HG03060 (cell line): ENCODE measurements at regions not wholly inside any gene's neighbourhood (a gene's known extent, or its start where the extent isn't known, plus 50 kb on each side); places are given as distances from the start of the nearest gene placed in this dataset.
"Not testable (repeated sequence)": the region's sequence is repeated elsewhere in the genome, so short reads cannot be mapped to it uniquely, and the experiment has no call there.

ENCODE experiments used
- ATAC-seq: cut with Tn5 transposase; IDR thresholded peaks from one replicate; pipeline ENCODE4 v1.9.1; 2021; ENCODE audit warnings: low read depth, moderate number of reproducible peaks; ENCODE audit not compliant: unreplicated experiment

DNA sequence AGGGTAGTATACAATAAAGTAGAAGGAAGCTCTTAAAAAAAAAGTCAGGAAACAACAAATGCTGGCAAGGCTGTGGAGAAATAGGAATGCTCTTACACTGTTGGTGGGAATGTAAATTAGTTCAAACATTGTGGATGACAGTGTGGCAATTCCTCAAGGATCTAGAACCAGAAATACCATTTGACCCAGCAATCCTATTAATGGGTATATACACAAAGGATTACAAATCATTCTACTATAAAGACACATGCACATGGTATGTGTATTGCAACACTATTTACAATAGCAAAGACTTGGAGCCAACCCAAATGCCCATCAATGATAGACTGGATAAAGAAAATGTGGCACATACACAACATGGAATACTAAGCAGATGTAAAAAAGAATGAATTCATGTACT is 444.9 kb upstream of the EPHA5 start:
- not testable (repeated sequence) for ATAC-seq

GRCh38 chr4:66108898-66109297 is 438.6 kb upstream of the EPHA5 start:
- ATAC-seq, result no peak

GRCh38 chr4:66097218-66097617 is 426.9 kb upstream of the EPHA5 start:
- no peak for ATAC-seq

DNA sequence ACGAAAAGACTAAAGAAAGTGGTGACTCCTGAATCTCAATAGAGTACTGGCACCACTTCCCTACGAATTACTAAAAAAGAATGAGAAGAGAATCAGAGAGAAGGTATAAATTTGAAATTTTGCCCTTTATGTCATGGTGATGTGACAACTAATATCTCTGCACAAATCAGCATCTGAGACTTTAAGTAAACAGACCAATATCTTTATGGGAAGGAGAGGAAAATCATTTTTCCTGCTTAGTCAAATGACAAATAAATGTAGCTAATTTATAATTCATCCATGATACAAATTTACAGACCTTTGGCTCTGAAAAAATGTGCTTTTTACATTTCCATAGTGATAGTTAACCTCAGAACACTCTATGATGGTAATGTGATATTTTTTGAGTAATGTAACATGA is 424.8 kb upstream of the EPHA5 start:
- no peak for ATAC-seq

DNA sequence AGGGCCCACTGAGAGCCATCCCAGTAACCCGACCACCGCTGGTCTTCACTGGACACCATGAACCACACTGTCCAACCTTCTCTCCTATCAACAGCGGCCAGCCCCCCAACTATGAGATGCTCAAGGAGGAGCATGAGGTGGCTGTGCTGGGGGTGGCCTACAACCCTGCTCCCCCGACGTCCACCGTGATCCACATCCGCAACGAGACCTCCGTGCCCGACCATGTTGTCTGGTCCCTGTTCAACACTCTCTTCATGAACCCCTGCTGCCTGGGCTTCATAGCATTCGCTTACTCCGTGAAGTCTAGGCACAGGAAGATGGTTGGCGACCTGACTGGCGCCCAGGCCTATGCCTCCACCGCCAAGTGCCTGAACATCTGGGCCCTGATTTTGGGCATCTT is 423.8 kb upstream of the EPHA5 start:
- no peak for ATAC-seq

GRCh38 chr4:66091786-66092185 is 421.5 kb upstream of the EPHA5 start:
- no peak for ATAC-seq

GRCh38 chr4:66073961-66074360 is 403.7 kb upstream of the EPHA5 start:
- ATAC-seq, result no peak

DNA sequence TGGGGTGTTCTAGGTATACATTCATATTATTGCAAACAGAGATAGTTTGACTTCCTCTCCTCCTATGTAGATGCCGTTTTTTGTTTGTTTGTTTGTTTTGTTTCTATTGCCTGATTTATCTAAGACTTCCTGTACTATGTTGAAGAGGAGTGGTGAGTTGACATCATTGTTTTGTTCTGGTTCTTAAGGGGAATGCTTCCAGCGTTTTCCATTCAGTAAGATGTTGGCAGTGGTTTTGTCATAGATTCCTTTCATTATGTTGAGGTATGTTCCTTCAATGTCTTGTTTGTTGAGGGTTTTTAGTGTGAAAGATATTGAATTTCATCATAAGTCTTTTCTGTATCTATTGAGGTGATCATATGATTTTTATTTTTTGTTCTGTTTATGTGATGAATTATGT is 401.6 kb upstream of the EPHA5 start:
- no peak for ATAC-seq

DNA sequence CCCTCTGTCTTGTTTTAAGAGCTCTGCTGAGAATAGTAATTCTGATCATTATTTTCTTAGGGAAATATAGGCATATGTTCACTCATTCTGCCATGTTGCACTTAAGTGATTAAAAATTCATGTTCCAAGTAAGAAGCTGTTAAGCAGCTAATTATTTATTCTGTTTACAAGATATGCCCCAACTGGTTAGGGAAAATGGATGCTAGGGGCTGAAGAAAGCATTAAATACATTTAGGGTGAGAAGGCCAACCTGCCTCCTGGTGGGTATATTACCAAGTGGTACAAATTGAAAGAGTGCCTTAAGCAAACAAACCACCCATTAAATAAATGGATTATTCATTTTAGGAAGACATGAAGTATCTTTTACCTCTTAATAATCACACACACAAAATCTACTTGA is 392.6 kb upstream of the EPHA5 start:
- no peak for ATAC-seq

DNA sequence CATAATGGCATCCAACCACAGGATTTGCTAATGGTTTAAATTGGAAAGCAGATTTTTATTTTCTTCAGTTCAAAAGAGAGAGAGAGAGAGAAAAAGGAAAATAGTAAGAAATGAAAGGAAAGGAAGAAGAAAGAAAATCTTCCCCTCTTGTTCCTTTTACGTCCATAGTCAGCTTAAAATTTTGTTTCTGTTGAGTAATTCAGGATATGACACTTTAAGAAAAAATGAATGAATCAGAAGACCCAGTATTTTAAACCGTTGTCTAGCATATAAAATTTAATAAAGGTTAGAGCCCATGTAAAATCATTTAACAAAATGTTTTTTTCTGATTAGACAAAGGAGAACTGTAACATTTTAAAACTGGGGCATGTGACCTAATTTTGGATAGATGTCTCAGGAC is 391.8 kb upstream of the EPHA5 start:
- ATAC-seq, result no peak

GRCh38 chr4:66059556-66059955 is 389.3 kb upstream of the EPHA5 start:
- ATAC-seq, result no peak

- ATAC-seq, result no peak
These were observed 388.8 kb upstream of the EPHA5 start for GRCh38 chr4:66059136-66059535.

DNA sequence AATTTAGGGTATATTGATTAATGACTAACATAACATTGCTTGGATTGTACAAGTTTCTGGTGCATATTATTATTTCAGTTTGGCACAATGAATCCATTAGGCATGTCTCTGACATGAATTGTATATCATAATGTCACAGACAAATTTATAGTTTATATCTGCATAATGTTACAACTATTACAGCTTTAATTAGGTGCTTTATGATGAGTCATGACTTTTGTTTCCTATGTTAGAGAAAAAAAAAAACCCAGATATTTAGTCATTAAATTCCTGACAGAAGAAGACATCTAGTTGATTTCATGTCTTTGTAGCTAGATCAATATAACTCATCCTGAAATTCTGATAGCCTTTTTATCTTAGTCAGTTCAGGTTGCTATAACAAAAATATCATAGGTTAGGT is 385.7 kb upstream of the EPHA5 start:
- no peak for ATAC-seq

DNA sequence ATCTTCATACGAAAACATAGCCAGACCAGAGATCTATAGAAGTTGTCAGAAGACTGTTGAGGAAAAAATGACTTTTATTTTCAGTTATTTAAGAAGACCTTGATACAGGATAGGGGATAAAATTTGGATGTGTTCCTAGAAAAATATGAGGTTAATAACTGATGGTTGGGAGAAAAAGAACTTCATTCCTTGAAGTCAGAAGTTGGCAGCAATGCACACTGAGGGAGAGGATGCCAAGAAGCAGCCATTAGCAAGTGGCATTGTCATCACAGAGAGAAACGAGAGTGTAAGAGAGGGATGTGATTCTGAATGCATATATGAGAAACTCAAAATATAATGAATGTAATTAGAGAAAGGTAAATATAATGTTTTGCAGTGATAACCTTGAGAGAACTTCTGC is 382.1 kb upstream of the EPHA5 start:
- no peak for ATAC-seq

DNA sequence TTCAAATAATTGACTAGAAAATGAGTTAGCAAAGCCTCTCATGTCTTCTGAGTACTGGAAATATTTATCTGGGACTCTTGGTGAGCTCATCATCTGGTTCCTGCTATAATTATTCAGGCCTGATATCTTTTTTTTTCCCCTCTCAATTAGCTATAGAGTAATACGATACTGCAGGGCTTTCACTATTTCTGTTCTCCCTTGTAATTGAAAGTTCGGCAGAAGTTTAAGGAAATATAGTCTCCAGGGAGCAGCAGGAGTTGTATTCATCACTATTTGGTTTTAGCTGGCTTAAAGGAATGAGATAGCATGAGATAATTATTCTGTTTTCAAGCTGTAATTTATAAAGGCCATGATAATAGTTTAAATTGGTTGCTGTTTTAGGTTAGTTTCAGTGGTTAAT is 378.6 kb upstream of the EPHA5 start:
- ATAC-seq, result no peak

GRCh38 chr4:66045913-66046312 is 375.6 kb upstream of the EPHA5 start:
- no peak for ATAC-seq

- no peak for ATAC-seq
These were observed 365.4 kb upstream of the EPHA5 start for GRCh38 chr4:66035701-66036100.

GRCh38 chr4:66034671-66035070 is 364.4 kb upstream of the EPHA5 start:
- ATAC-seq, result no peak

- no peak for ATAC-seq
These were observed 364.0 kb upstream of the EPHA5 start for GRCh38 chr4:66034262-66034661.

- no peak for ATAC-seq
These were observed 362.3 kb upstream of the EPHA5 start for GRCh38 chr4:66032571-66032970.

DNA sequence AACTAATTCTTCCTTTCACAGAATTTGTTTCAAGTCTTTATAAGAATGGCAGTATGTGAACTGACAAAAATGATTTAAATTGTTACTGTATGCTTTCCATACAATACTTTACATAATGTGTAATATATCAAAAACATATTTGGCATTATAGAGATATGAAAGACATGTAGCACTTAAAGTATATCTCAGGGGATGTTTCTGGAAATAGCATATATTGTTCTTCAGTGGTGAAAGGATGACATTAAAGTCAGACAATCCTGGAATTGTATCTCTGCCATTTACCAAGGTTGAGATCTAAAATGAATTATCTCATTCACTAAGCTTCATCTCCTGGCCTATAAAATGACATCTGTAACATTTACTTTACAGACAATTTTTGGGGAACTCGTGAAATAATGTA is 358.4 kb upstream of the EPHA5 start:
- ATAC-seq, result no peak

DNA sequence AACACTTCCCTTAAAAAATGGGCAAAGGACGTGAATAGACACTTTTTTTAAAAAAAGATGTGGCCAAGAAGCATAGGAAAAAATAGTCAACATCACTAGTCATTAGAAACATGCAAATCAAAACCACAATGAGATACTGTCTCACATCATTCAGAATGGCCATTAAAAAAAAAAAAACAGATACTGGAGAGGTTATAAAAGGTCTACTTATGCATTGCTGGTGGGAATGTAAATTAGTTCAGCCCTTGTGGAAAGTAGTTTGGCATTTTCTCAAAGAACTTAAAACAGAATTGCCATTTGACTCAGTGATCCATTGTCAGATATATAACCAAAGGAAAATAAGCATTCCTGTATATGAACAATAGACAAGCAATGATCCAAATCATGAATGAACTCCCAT is 352.8 kb upstream of the EPHA5 start:
- no peak for ATAC-seq

- ATAC-seq, result no peak
These were observed 347.4 kb upstream of the EPHA5 start for GRCh38 chr4:66017671-66018070.

DNA sequence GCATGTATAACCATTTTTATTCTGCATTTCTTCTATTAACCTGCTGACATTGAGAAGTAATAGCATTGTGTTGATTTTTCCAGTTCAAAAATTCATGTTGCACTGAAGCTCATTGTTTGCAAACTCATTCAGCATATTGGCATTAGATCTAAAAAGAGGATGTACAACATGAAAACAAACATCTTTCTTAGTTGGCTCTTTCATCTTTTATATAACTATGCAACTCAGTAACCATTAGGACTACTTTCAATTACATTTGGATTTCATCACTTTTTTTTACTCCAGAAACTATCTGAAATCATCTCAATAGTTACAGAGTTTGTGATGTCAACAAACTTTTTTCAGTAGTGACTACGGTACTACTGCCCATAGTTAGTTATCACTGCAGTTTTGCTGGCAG is 346.0 kb upstream of the EPHA5 start:
- ATAC-seq, result no peak
